K562 (cell line): ENCODE measurements at regions not wholly inside any gene's neighbourhood (a gene's known extent, or its start where the extent isn't known, plus 50 kb on each side); places are given as distances from the start of the nearest gene placed in this dataset.

Experiments
- ATF3 ChIP-seq, 2 experiments: fragments of 450-650 bp in 1 of 2; sonication (generic) in 1 of 2; formaldehyde crosslinking in 1 of 2; IDR thresholded peaks in 1 of 2; conservative IDR thresholded peaks in 1 of 2; 2 replicates each; pipeline versions ENCODE4 v1.6.1 to v1.8.1; 2016 to 2023; ENCODE audit warnings: mild to moderate bottlenecking in 2 of 2, moderate library complexity in 2 of 2, inconsistent platforms in 1 of 2, missing genetic modification reagents in 1 of 2
- CBX1 ChIP-seq: sonication (generic); IDR thresholded peaks from 2 replicates; pipeline ENCODE4 v1.6.1; 2016; ENCODE audit warnings: antibody characterized with exemption, low read depth, mild to moderate bottlenecking
- FOXP4 ChIP-seq: sonication (generic); formaldehyde crosslinking; IDR thresholded peaks from 2 replicates; pipeline ENCODE4 v1.8.0; 2022; ENCODE audit warnings: mild to moderate bottlenecking, missing genetic modification reagents, borderline replicate concordance
- GATA2 ChIP-seq: sonication (generic); formaldehyde crosslinking; IDR thresholded peaks from 2 replicates; pipeline ENCODE4 v1.4.0; 2020; ENCODE audit warnings: mild to moderate bottlenecking, missing genetic modification reagents
- HDAC2 ChIP-seq: fragments of 450-650 bp; IDR thresholded peaks from 2 replicates; pipeline ENCODE4 v1.6.1; 2016; ENCODE audit warnings: mild to moderate bottlenecking
- HMBOX1 ChIP-seq: sonication (generic); IDR thresholded peaks from 2 replicates; pipeline ENCODE4 v1.6.1; 2016
- HMG20A ChIP-seq: fragments of 450-650 bp; formaldehyde crosslinking; conservative IDR thresholded peaks from 2 replicates; pipeline ENCODE4 v1.4.0; 2020; ENCODE audit warnings: mild to moderate bottlenecking, mixed read lengths
- KDM1A ChIP-seq, 2 experiments: fragments of 450-650 bp; IDR thresholded peaks; 2 replicates each; pipeline ENCODE4 v1.6.1; 2016; ENCODE audit warnings: mild to moderate bottlenecking in 2 of 2
- MEIS2 ChIP-seq: fragments of 450-650 bp; IDR thresholded peaks from 2 replicates; pipeline ENCODE4 v1.6.1; 2014; ENCODE audit warnings: mild to moderate bottlenecking; ENCODE audit not compliant: partially characterized antibody
- MYC ChIP-seq, 2 experiments: fragments of 250-450 bp in 1 of 2; sonication (Bioruptor Pico) in 1 of 2; IDR thresholded peaks; 2 replicates each; pipeline versions ENCODE4 v1.5.1 to v1.6.1; 2012 to 2021; ENCODE audit warnings: low read depth in 2 of 2, borderline replicate concordance in 1 of 2, improper control_type of control experiment in 1 of 2, low read length in 1 of 2, mild to moderate bottlenecking in 1 of 2, moderate library complexity in 1 of 2
- NR2C2 ChIP-seq, 2 experiments: fragments of 200-800 bp in 1 of 2; sonication (Bioruptor generic) in 1 of 2; sonication (generic) in 1 of 2; formaldehyde crosslinking in 1 of 2; IDR thresholded peaks; 2 replicates each; pipeline versions ENCODE4 v1.6.1 to v1.8.0; 2016 to 2022; ENCODE audit warnings: mild to moderate bottlenecking in 1 of 2, missing compliant biosample characterization in 1 of 2, missing genetic modification characterization in 1 of 2, missing genetic modification reagents in 1 of 2
- TEAD4 ChIP-seq, 2 experiments: sonication (generic) in 1 of 2; formaldehyde crosslinking in 1 of 2; IDR thresholded peaks; 2 replicates each; pipeline versions ENCODE4 v1.6.1 to v1.8.0; 2012 to 2022; ENCODE audit warnings: borderline replicate concordance in 1 of 2, inconsistent platforms in 1 of 2, low read length in 1 of 2, mild to moderate bottlenecking in 1 of 2, missing genetic modification reagents in 1 of 2
- ZNF316 ChIP-seq: fragments of 450-650 bp; IDR thresholded peaks from 2 replicates; pipeline ENCODE4 v1.6.1; 2016

GRCh38 chr5:87151547-87151946 is 116.1 kb upstream of the RASA1 start (continued):
- TF ChIP-seq KDM1A (IDR thresholded peaks at IDR 0.05) (peak; percentile 99), HMG20A (CRISPR knock-in tag) (0 out of 2 replicates have a peak, but pooled peaks have one; percentile 40), HDAC2 (peak; percentile 96), FOXP4 (CRISPR knock-in tag) (no peak), MYC (IDR thresholded peaks at IDR 0.05; ENCODE audit: low read depth, low read length) (no peak), MYC (CRISPR knock-in tag; IDR thresholded peaks at IDR 0.05; ENCODE audit: borderline replicate concordance, low read depth) (no peak), GATA2 (no peak), ZNF316 (peak; percentile 27; the same call in 1 of the 2 replicates), MEIS2 (peak; percentile 15), TEAD4 (IDR thresholded peaks at IDR 0.05; ENCODE audit: low read length) (peak; percentile 48), TEAD4 (CRISPR knock-in tag; IDR thresholded peaks at IDR 0.05; ENCODE audit: borderline replicate concordance) (no peak), CBX1 (no peak), ATF3 (IDR thresholded peaks at IDR 0.05) (peak; percentile 52; the same call in 1 of the 2 replicates), ATF3 (CRISPR knock-in tag; conservative IDR thresholded peaks at IDR 0.05) (no peak), HMBOX1 (peak; percentile 96), NR2C2 (CRISPR knock-in tag; IDR thresholded peaks at IDR 0.05) (no peak), NR2C2 (tag; IDR thresholded peaks at IDR 0.05) (peak; percentile 22; the same call in 1 of the 2 replicates)
